Ureter (tissue), 1 donor: ENCODE measurements at regions not wholly inside any gene's neighbourhood (a gene's known extent, or its start where the extent isn't known, plus 50 kb on each side); places are given as distances from the start of the nearest gene placed in this dataset.

Source experiments
- DNase-seq: peaks from one replicate; pipeline ENCODE4 v3.0.0-alpha.2; 2020; ENCODE audit warnings: low spot score
- donor health status: DM: yes; HTN: yes; CAD: no.

DNA sequence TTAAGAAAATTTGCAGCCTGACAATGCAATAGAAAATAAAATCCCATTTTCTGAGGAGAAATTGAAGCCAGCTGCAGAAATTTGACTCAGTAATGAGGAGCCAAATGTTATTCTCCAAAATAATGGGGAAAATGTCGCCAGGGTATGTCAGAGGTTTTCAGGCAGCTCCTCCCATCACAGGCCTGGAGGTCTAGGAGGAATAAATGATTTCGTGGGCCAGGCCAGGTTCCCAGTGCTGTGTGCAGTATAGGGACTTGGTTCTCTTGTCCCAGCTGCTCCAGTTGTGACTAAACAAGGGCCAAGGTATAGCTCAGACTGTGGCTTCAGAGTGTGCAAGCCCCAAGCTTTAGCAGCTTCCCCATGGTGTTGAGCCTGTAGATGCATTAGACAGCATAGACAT, 1240.8 kb upstream of the ADGRB3 start:
- DNase-seq: no peak

DNA sequence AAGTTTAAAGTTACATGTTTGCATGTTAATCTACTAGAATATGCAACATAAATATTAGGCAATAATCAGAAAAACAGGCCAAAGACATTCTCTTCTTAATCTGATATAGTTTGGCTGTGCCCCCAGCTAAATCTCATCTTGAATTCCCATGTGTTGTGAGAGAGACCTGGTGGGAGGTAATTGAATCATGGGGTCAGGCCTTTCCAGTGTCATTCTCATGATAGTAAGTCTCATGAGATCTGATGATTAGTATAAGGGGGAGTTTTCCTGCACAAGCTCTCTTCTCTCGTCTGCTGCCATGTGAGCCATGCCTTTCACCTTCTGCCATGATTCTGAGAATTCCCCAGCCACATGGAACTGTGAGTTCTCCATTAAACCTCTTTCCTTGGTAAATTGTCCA, 1241.7 kb upstream of the ADGRB3 start:
- no peak for DNase-seq

DNA sequence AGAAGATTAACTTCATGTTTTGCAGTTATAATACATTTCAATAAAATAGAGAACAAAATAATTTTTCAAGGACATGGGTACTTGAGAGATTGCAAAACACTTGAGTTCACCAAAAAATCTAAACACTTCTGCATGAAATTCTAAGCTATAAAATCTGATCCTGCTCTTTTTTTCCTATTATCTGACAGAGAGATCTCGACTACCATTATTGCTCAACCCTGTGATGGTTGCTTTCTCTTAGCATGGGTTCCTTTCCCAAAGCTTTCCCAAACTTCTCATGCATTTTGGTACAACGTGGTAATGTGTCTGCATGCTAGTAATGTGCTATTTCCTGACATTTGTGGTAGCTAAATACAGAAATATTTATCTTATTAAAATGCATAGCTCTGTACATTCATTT, 1243.1 kb upstream of the ADGRB3 start:
- DNase-seq: no peak

DNA sequence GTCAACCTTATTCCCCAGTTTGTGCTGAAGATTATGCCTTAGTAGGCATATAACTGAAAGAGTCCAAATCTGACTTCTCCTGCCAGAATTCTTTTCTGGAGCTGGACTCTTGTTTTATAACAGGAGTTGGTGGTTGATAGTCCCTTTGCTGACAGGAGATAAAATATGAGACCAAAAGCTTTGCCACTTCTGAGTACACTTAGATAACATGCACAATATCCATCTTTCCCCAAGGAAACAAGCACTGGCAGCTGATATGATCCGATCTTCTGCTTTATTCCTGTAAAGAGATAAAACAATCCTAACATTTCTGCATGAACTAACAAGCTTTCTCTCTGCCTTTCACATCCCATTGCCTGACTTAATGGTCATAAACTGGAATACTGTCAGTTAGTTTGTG, 1265.4 kb upstream of the ADGRB3 start:
- no peak for DNase-seq

DNA sequence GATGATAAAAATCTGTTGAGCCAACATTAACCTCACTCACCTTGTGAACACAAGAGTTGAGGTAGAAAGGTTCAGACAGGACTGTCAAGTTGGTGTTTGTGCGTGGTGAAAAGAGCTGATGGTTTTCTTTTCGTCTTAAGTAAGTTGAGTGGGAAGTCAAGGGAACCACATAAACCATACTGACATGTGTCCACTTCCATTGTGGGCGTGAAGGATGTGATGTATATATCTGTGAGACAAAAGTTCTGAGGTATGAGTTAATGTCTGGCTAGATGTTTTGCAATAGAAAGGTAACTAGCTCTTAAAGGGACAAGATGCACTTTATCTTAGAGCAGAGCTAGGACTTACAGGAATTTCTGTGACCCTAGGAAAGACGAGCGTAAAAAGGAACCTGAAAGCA, 1272.1 kb upstream of the ADGRB3 start:
- DNase-seq: no peak

DNA sequence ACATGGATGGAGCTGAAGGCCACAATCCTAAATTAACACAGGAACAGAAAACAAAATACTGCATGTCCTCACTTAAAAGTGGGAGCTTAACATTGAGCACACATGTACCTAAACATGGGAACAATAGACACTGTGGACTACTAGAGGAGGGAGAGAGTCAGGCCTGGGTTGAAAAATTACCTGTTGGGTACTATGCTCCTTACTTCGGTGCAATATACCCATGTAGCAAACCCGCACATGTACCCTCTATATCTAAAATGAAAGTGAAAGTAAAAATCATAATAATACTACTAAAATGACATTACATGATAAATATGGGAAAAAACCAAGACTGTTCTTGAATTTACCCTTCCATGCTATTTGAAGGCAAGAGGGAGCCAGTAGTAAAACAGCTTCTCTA, 1273.8 kb upstream of the ADGRB3 start:
- no peak for DNase-seq

DNA sequence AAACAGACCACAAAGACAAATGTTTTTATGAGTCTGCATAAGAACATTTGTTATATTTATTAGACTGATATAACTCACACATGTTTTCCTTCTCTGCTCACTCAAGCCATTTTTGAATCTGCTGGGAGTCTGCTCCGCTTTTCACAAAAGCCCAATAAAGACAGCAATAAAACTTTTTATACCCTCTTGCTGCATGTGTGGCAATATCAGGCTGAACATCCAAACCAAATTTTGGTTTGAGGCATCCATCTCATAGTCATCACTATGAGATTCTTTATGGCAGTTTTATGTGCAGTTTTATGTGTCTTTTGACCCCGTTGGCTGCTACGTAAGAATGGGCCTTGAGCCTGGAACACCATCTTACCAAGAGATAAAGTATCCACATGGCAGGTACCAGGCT, 1276.8 kb upstream of the ADGRB3 start:
- peak; percentile 51 for DNase-seq

DNA sequence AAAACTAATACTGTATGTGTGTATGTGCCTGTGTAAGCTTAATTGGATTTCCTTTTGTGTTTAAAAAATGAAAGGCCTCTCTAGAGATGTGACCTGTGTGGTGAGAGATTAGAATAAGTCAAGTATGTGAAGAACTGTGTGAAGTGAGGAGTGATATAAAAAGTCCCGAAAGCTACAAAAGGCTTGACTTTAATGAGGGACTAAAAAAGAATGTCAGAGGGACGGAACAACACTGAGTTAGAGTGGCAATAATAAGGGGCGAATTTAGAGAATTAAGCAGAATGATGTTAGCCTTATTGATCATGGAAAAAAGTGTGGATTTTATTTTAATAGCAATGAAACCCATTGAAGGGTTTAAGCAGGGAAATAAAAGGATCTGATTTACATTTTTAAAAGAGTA, 1281.2 kb upstream of the ADGRB3 start:
- DNase-seq: no peak

DNA sequence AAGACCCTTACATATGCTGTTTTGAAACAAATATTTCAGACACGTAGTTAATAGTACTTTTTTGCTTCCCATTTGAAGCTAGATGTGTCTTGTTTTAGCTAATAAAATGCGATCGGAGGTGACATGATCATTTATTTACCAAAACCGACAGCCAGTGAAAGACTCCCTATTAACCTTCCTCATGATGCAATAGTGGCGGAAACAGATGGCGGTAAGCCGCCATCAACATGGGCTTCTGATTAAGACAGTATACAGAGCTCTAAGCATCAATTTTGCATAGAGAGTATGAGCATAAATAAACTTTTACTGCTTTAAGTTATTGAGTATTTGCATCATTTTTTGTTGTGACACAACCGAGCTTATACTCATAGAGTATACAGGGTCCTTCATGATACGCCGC, 1282.4 kb upstream of the ADGRB3 start:
- DNase-seq: no peak

DNA sequence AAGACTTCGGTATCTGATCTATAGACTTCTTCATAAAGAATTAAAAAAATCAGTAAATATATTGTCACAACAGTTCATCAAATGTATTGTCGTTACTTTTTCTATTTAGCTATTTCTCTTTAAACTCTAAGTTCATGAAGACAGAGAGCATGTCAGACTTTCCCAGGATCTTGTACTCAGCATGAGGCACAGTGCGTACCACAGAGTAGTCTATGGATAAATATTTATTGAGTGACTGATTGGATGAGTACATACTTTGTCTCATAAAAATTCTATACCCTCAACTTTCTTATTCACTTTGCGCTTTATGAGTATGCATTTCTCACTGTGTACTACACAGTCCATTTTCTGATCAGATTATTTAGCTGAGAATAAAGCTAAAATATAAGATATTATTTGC, 1284.4 kb upstream of the ADGRB3 start:
- DNase-seq: no peak

DNA sequence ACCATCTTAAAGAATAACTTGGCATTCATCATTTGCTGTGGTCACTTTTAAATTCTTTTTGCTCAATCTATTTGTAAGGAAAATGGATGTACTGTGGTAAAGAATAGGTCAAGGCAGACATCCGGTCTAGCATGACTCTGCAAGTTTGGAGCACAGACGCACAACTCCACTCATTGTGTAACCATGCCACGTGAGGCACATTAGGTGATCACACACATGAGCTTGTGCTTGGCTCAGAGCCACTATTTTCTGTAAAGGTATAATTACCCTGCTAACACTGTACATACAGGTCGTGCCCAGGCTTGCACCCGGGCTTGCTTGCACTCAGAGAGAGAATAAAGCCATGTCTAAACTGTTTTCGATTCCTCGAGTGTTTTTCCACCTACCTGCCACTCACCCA, 1289.1 kb upstream of the ADGRB3 start:
- DNase-seq: no peak

DNA sequence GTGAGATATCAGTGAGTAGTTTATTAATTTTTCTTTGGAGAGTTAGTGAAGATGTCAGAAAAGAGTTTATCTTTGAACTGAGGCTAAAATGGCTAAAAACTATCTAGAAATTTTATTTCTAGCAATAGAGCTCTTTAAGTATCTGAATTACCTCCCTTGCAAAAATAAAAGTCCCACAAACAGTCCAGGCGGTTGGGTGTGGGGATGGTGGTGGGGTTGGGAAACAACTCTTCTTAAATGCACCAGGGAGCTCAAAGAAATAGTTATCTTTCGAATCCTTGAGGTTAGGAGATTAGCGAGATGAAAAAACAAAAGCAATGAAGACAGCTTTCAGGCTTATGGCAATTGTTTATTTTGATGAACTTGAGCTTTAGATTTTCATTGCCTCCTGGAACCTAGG, 1299.1 kb upstream of the ADGRB3 start:
- no peak for DNase-seq

DNA sequence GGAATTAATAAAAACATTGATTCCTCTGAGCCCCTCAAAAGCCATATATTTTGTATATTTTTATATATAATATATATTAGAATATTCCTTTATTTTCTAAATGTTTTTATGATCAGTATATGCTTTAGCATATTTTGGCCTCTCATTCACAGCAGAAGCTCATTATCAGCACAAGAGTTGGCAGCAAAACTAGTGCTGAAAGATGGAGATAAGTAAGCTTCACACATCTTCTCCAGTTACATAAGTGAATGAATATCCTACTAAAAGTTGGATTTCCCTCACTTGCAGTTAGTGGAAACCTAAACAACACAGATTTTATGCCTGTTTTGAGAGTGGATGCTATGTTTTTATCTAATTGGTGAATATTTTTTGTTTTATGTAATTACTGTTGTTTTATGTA, 1303.8 kb upstream of the ADGRB3 start:
- no peak for DNase-seq

DNA sequence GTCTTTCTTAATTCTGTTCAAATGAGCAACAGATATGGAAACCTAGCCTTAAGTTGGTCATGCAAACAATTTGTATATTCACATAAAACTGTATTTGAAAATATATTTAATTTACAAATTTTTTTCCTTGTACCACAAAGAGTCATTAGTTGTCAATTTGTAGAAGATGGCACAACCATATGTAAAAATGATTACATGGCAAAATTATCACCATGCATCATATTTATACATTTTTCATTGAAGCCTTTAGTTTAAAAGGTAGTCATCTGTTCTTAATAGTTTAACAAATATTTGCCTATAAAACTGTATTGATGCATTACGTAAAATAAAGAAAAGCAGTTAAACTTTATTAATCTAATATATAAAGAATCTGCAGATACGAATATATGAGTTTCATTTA, 1306.8 kb upstream of the ADGRB3 start:
- DNase-seq: no peak

DNA sequence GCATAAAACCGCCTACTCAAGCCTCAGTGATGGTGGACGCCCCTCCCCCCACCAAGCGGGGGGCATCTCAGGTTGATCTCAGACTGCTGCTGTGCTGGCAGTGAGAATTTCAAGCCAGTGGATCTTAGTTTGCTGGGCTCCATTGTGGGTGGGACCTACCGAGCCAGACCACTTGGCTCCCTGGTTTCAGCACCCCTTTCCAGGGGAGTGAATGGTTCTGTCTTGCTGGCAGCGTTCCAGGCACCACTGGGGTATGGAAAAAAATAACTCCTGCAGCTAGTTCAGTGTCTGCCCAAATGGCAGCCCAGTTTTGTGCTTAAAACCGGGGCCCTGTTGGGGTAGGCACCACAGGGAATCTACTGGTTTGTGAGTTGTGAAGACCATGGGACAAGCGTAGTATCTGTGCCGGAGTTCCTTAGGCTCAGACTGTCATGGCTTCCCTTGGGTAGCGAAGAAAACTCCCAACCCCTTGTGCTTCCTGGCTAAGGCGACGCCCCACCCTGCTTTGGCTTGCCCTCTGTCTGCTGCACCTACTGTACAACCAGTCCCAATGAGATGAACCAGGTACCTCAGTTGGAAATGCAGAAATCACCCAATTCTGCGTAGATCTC, 1334.5 kb upstream of the ADGRB3 start:
- DNase-seq: no peak

DNA sequence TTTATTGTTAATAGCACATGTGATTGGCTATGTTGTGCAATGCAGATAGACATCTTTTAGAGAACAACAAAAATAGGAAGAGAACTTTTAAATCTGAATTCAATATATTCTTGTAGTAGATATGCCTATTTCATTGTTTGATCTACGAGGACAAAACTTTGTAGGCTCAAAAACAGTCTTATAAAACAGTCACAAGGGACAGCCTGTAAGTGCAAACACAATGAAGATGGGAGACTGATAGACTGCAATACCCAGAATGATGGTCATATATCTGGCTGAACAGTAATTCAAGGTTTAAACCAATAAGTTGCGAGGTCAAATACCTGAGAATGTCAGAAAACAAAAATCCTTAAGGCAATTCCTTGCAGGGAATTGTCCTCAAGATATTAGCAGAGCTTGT, 1342.9 kb upstream of the ADGRB3 start:
- DNase-seq: no peak

DNA sequence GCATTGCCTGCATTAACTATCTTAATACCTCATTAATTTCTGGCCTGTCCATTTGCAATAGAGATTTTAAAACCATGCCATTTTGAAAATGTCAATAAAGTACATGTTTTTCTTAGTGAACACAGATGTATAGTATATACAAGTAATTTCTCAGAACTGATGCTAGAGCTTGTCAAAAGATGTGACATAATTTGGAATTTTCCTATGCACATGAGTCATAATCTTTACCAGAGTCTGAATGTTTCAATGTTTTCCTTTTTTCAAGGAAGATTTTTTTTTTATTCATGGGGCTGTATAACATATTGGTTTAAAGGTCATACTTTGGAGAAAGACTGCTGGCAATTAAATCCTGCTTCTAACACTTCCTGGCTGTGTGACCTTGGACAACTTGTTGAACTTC, 1347.5 kb upstream of the ADGRB3 start:
- no peak for DNase-seq

DNA sequence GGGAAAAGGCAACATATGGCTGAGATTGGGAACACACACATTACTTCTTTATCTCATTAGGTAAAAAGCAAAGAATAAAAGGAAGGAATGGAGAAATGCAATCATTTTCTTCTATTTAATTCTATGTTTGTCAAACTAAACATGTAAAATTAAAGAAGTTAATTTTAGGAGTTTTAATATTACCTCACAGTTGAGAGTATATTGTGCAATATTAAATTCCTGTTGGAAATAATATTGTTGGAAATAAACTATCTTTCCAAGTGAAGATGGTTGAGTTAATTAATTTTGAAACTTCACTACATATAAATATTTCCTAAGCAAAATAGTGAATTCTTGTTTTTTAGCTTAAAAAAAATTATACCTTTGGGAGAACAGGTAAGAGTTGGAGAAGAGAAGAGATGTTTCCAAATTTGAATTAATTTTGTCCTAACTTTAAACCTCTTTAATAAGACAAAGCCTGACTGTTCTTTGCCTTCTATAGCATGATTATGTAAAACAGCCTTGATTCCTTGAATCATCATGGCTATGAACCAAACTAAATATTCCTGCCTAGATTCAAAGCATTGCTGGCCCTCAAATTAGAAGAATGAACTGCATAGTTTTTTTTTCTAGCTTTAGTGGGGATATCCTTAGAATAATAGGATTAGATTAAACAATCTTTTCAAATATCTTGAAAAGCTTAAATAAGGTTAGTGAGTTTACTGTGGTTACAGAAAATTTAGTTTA, 1349.1 kb upstream of the ADGRB3 start:
- DNase-seq: no peak

DNA sequence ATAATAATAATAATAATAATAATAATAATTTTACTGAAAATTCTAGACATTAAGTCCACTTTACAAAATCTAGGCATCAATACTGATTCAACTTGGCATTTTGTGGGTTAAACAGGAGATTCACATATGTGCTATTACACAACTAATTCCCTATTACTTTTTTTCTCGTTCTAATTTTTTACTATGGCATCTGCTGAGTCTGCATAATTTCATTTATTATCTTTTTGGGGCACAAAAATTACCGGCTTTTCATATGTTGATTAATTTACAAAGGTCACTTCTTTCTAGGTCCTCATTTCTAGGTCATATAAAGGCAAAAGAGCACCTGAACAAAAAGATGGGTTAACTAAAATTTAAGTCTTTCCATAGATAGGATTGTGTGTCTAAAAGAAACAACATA, 1357.8 kb upstream of the ADGRB3 start:
- no peak for DNase-seq

DNA sequence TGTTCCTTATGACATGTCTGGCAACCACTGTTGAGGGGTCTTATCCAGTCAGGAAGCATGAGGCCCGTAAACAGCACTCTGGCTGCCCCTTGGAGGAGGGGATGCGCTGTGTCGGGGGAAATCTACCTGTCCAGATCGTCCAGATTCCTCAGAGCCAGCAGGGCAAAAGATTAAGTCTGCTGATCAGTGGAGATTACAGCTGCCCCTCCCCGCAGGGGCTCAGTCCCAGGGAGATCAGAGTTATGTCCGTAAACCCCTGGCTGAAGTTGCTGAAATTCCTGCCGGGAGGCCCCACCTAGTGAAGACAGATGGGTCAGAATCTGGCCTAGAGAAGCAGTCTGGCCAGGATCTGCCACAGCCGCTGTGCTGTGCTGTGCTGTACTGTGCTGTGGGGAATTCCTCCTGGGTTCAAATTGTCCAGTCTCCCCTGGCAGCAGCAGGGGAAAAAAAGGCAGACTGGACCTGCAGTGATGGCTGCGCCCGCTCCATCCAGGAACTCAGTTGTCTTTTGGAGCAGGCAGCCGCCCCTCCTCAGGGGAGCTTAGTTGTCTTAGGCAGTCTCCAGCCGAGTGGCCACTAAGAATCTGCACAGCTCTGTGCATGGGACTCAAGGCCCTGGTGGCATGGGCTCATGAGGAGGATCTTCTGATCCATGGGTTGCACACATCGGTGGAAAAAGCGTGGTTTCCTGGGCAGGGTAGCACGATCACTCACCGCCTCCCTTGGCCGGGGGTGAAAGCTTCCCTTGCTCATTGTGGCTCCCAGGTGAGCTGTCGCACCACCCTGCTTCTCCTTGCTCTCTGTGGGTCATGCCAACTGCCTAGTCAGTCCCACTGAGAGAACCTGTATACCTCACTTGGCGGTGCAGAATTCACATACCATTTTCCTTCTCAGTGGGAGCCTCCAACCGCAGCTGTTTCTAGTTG, 1368.8 kb upstream of the ADGRB3 start:
- no peak for DNase-seq

DNA sequence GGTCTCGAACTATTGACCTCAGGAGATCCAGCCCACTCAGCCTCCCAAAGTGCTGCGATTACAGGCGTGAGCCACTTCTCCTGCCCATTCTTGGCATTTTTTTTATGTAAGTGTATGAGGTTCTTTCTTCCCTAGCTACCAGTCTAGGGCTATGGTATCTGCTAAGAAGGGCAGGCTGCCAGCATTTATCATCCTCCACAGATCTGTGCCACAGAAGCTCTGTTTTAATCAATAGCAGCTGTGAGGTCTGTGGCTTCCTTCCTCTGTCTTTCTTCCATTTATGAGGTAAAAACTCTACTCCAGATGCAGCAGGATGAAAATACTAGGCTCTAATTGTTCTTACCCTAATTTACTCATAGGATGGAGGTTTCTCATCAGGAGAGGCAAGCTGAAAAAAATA, 1382.4 kb upstream of the ADGRB3 start:
- no peak for DNase-seq

DNA sequence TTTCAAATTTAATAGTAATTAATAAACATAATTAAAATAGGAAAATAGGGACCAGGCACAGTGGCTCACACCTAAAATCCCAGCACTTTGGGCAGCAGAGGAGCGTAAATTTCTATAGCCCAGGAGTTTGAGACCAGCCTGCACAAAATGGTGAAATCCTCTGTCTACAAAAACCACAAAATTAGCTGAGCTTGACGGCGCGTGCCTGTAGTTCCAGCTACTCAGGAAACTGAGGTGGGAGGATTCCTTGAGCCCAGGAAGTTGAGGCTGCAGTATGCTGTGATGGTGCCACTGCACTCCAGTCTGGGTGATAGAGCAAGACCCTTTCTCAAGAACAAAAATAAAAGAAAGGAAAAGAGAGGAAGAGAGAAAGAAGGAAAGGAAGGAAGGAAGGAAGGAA, 1387.0 kb upstream of the ADGRB3 start:
- no peak for DNase-seq

DNA sequence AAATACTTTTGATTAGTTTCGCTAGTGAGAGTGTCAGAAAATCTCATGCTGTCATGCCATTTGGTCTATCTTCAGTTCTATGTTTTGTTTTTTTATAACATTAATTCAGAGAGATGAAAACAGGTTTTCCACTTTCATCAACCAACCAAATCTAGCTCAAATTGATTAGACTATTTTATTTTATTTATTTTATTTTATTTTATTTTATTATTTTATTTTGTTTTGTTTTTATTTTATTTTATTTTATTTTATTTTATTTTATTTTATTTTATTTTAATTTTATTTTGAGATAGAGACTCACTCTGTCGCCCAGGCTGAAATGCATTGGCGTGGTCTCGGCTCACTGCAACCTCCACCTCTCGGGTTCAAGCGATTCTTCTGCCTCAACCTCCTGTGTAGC, 1391.0 kb upstream of the ADGRB3 start:
- no peak for DNase-seq
